Endothelial cell of umbilical vein (primary cell): ENCODE measurements at regions not wholly inside any gene's neighbourhood (a gene's known extent, or its start where the extent isn't known, plus 50 kb on each side); places are given as distances from the start of the nearest gene placed in this dataset.

Experiments used
- EZH2 ChIP-seq: IDR thresholded peaks from 2 replicates; pipeline ENCODE4 v1.6.1; 2012; ENCODE audit warnings: borderline replicate concordance, low read depth, mild to moderate bottlenecking, moderate library complexity, low read length, inconsistent platforms; ENCODE audit not compliant: severe bottlenecking
- JUN ChIP-seq: IDR thresholded peaks from 2 replicates; pipeline ENCODE4 v1.6.1; 2011; ENCODE audit warnings: borderline replicate concordance, low read depth; ENCODE audit not compliant: insufficient read length, insufficient read depth
- MAX ChIP-seq: IDR thresholded peaks from 2 replicates; pipeline ENCODE4 v1.6.1; 2011; ENCODE audit not compliant: insufficient read depth, insufficient read length
- MYC ChIP-seq: IDR thresholded peaks from one replicate; pipeline ENCODE4 v1.6.1; 2011; ENCODE audit warnings: mild to moderate bottlenecking, low read depth, low read length
- POLR2A ChIP-seq: IDR thresholded peaks from 2 replicates; pipeline ENCODE4 v1.6.1; 2012; ENCODE audit warnings: low read depth, mild to moderate bottlenecking, control low read depth, low read length
- POLR2AphosphoS5 ChIP-seq: IDR thresholded peaks from 2 replicates; pipeline ENCODE4 v1.6.1; 2012; ENCODE audit warnings: low read depth, mild to moderate bottlenecking, control low read depth, low read length, moderate library complexity; ENCODE audit not compliant: insufficient read depth
- TF ChIP-seq, protein P1 (sequence below), 2 donors: IDR thresholded peaks; 1 replicate in 1 of 2; 2 replicates in 1 of 2; pipeline ENCODE4 v1.5.1; 2011; ENCODE audit warnings: low read length in 2 of 2, mild to moderate bottlenecking in 2 of 2, moderate library complexity in 2 of 2, control low read depth in 1 of 2, inconsistent platforms in 1 of 2, low read depth in 1 of 2; ENCODE audit not compliant: insufficient read depth in 1 of 2; ENCODE audit errors: extremely low read depth in 1 of 2

- TF ChIP-seq, protein P1, sequence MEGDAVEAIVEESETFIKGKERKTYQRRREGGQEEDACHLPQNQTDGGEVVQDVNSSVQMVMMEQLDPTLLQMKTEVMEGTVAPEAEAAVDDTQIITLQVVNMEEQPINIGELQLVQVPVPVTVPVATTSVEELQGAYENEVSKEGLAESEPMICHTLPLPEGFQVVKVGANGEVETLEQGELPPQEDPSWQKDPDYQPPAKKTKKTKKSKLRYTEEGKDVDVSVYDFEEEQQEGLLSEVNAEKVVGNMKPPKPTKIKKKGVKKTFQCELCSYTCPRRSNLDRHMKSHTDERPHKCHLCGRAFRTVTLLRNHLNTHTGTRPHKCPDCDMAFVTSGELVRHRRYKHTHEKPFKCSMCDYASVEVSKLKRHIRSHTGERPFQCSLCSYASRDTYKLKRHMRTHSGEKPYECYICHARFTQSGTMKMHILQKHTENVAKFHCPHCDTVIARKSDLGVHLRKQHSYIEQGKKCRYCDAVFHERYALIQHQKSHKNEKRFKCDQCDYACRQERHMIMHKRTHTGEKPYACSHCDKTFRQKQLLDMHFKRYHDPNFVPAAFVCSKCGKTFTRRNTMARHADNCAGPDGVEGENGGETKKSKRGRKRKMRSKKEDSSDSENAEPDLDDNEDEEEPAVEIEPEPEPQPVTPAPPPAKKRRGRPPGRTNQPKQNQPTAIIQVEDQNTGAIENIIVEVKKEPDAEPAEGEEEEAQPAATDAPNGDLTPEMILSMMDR (IDR thresholded peaks at IDR 0.05; ENCODE audit: extremely low read depth in 1 of 2, insufficient read depth in 1 of 2, low read depth in 1 of 2, low read length in 2 of 2), result no peak
- TF ChIP-seq EZH2 (no peak), JUN (no peak), POLR2A (no peak), MAX (no peak), POLR2AphosphoS5 (no peak), MYC (no peak)
These were observed 355.6 kb downstream of the SEC14L1 start for GRCh38 chr17:77496401-77496801.
